KMS-11 (cell line): ENCODE measurements at regions not wholly inside any gene's neighbourhood (a gene's known extent, or its start where the extent isn't known, plus 50 kb on each side); places are given as distances from the start of the nearest gene placed in this dataset.

ENCODE experiments used
- H2AFZ ChIP-seq: fragments of 200-600 bp; sonication (generic); 2 replicates; pipeline ENCODE4 v1.6.1; 2016; ENCODE audit warnings: antibody characterized with exemption, mixed run types, low read depth
- H3K27ac ChIP-seq: fragments of 200-600 bp; sonication (generic); 2 replicates; pipeline ENCODE4 v1.6.1; 2016; ENCODE audit warnings: mild to moderate bottlenecking, mixed run types
- H3K27me3 ChIP-seq: fragments of 200-600 bp; sonication (generic); 2 replicates; pipeline ENCODE4 v1.6.1; 2017; ENCODE audit warnings: mild to moderate bottlenecking, low read depth, mixed run types, moderate library complexity; ENCODE audit not compliant: insufficient read depth
- H3K36me3 ChIP-seq: fragments of 200-600 bp; sonication (generic); 2 replicates; pipeline ENCODE4 v1.6.1; 2017; ENCODE audit warnings: mild to moderate bottlenecking, mixed run types; ENCODE audit not compliant: insufficient read depth
- H3K4me1 ChIP-seq: fragments of 200-600 bp; sonication (generic); 2 replicates; pipeline ENCODE4 v1.6.1; 2016; ENCODE audit warnings: mild to moderate bottlenecking, low read depth, mixed run types; ENCODE audit not compliant: poor library complexity, severe bottlenecking
- H3K4me2 ChIP-seq: fragments of 200-600 bp; sonication (generic); 2 replicates; pipeline ENCODE4 v1.7.0; 2016; ENCODE audit warnings: mild to moderate bottlenecking, mixed run types
- H3K4me3 ChIP-seq: fragments of 200-600 bp; sonication (generic); IDR thresholded peaks from 2 replicates; pipeline ENCODE4 v1.6.1; 2017; ENCODE audit warnings: low read depth, low read length, mixed read lengths; ENCODE audit not compliant: insufficient read depth
- H3K79me2 ChIP-seq: fragments of 200-600 bp; sonication (generic); 2 replicates; pipeline ENCODE4 v1.6.1; 2016; ENCODE audit warnings: low read depth, mixed run types; ENCODE audit not compliant: insufficient read depth
- H3K9ac ChIP-seq: fragments of 200-600 bp; sonication (generic); 2 replicates; pipeline ENCODE4 v1.6.1; 2016; ENCODE audit warnings: mild to moderate bottlenecking, mixed run types
- H4K20me1 ChIP-seq: fragments of 200-600 bp; sonication (generic); 2 replicates; pipeline ENCODE4 v1.6.1; 2016; ENCODE audit warnings: mild to moderate bottlenecking, mixed run types; ENCODE audit not compliant: insufficient read depth
- TF ChIP-seq, protein P1 (sequence below): fragments of 200-600 bp; sonication (generic); conservative IDR thresholded peaks from 2 replicates; pipeline ENCODE4 v1.6.1; 2017; ENCODE audit warnings: low read depth, mild to moderate bottlenecking, antibody characterized with exemption, low read length, moderate library complexity, mixed read lengths

DNA sequence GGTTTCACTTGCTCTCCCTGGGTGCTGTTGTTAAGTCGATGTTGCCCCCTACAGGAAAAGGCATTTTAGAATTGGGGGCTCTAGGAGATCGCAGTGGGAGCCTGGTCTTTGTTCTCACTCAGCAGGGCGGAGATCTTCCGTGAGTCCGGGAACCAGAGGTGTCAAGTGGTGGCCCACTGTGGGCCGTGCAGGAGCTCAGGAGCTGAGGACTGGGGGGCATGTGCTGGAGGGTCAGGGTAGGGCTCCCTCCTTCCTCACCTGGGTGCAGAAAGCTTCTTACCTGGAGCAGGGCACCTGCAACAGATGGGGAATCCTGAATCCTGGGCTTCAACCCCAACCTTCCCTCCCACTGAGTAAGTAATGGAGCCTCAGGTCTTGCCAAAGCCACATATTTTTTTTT is 392.7 kb downstream of the NPHP4 start:
- H3K27ac ChIP-seq, result no peak overlapping the region
- H3K36me3 ChIP-seq, result no peaks in the 10 kb centered on the region
- no peak overlapping the region for H3K9ac ChIP-seq
- H3K27me3 ChIP-seq, result peaks cover 18% of the 10 kb centered on the region; the same call in 1 of the 2 replicates
- H2AFZ ChIP-seq, result no peak overlapping the region
- H3K4me1 ChIP-seq, result no peaks in the 10 kb centered on the region
- H4K20me1 ChIP-seq, result no peaks in the 10 kb centered on the region
- no peak overlapping the region for H3K4me3 ChIP-seq
- no peaks in the 10 kb centered on the region for H3K79me2 ChIP-seq
- TF ChIP-seq, protein P1, sequence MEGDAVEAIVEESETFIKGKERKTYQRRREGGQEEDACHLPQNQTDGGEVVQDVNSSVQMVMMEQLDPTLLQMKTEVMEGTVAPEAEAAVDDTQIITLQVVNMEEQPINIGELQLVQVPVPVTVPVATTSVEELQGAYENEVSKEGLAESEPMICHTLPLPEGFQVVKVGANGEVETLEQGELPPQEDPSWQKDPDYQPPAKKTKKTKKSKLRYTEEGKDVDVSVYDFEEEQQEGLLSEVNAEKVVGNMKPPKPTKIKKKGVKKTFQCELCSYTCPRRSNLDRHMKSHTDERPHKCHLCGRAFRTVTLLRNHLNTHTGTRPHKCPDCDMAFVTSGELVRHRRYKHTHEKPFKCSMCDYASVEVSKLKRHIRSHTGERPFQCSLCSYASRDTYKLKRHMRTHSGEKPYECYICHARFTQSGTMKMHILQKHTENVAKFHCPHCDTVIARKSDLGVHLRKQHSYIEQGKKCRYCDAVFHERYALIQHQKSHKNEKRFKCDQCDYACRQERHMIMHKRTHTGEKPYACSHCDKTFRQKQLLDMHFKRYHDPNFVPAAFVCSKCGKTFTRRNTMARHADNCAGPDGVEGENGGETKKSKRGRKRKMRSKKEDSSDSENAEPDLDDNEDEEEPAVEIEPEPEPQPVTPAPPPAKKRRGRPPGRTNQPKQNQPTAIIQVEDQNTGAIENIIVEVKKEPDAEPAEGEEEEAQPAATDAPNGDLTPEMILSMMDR, result no peak
- no peak overlapping the region for H3K4me2 ChIP-seq

DNA sequence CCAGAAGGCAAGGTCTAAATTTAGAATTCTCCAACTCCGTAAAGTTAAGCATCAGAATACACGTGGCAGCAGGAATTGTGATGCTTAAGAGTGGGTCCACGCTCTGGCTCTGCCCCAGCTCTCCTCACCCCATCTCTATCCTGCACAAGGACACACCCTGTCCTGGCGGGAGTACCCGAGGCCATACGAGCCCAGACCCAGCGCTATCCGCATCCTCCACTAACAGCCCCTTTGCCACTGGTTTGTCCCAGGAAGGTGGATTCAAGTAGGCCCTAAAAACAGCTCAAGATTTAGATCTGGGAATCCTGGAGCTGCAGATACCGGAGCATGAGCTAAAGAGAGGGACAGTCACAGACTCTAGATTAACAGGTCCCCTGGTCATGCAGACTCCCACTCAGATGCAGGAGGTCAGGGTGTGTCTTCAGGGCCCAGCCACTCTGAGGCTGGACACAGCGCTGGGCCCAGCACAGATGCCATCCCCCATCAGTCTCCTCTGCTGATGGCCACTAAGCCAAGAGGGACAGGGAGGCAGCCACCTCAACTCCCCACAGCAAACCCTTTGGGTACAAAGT is 393.3 kb downstream of the NPHP4 start:
- Histone ChIP-seq H3K27ac (no peak overlapping the region), H4K20me1 (no peaks in the 10 kb centered on the region), H3K4me1 (no peaks in the 10 kb centered on the region), H3K27me3 (peaks cover 18% of the 10 kb centered on the region; the same call in 1 of the 2 replicates), H3K9ac (no peak overlapping the region), H2AFZ (no peak overlapping the region), H3K4me3 (no peak overlapping the region), H3K79me2 (no peaks in the 10 kb centered on the region), H3K36me3 (no peaks in the 10 kb centered on the region), H3K4me2 (no peak overlapping the region)
- TF ChIP-seq, protein P1, result peak; percentile 6; the same call in 1 of the 2 replicates

DNA sequence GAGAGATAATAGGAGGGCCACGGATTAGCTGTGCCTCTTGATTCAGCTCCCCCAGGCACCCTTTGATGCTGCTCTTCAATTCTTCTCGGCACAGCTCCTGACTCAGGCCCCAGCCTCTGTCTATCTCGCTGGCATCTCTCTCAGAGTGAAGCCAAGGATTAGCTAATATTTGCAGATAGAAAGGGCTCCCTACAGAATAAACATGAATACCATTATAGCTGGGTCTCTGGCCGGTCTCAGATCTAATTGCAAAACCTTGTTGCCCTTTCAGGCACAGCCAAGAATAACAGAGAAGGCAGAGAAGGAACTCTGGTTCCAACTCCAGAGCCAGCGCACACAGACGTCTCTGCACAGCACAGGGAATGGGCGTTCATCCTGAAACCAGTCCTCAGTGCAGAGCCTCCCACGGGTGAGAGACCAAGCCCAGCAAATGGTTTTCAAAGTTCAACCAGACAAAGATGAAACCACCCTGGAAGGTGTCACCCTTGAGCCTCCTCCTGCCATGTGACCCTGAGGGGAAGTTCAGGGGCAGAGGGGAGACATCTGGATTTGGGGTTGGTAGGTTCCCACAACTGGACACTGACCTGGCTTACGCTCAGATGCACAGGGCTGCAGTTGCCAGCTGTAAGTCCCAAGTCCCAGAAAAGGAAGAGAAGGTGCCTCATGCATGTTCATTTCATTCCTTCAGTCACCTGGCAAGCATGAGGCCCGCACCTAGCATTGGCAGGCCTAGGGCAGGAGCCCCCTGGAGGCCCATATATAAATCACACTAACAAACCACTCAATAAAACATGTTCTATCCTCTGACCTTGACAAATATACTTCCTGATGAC is 394.0 kb downstream of the NPHP4 start:
- no peaks in the 10 kb centered on the region for H3K4me1 ChIP-seq
- no peak overlapping the region for H3K4me3 ChIP-seq
- H4K20me1 ChIP-seq, result no peaks in the 10 kb centered on the region
- no peak overlapping the region for H3K9ac ChIP-seq
- no peaks in the 10 kb centered on the region for H3K36me3 ChIP-seq
- TF ChIP-seq, protein P1, result peak; percentile 31; the same call in 1 of the 2 replicates
- H3K27me3 ChIP-seq, result peaks cover 18% of the 10 kb centered on the region; the same call in 1 of the 2 replicates
- H3K27ac ChIP-seq, result no peak overlapping the region
- no peak overlapping the region for H3K4me2 ChIP-seq
- no peak overlapping the region for H2AFZ ChIP-seq
- H3K79me2 ChIP-seq, result no peaks in the 10 kb centered on the region

DNA sequence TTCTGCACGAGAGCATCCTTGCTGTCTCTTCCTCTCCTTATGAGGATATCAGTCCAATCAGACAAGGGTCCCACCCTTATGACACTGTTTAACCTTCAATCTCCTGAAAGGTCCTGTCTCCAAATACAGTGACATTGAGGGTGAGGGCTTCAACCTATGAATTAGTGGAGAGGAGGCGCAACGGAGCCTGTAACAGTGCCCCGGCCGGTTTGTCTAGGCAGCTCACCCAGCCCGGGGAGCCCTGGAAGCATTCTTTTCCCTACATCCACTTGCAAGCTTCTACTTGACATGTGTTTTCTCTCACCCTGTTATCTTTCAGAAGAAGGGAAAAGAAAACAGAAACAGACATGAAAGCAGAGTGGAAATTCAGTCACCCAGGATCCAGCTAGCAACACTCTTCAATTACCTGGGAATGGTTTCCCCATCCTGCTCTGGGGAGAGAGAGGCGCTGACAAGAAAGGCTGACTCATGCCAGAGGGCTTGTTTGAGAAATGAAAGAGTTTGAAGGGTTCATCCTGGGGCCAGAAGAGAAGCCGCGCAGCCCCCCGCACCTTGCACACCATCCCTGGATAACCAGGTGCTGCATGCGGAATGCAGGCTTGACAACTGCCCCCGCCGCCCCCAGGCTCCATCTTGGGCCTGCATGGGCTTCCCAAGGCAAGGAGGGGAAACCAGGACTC is 394.9 kb downstream of the NPHP4 start:
- no peak overlapping the region for H3K27ac ChIP-seq
- no peak overlapping the region for H3K4me2 ChIP-seq
- no peaks in the 10 kb centered on the region for H4K20me1 ChIP-seq
- no peak overlapping the region for H3K4me3 ChIP-seq
- H3K4me1 ChIP-seq, result no peaks in the 10 kb centered on the region
- H3K36me3 ChIP-seq, result no peaks in the 10 kb centered on the region
- peaks cover 18% of the 10 kb centered on the region; the same call in 1 of the 2 replicates for H3K27me3 ChIP-seq
- no peak overlapping the region for H2AFZ ChIP-seq
- H3K79me2 ChIP-seq, result no peaks in the 10 kb centered on the region
- TF ChIP-seq, protein P1, result no peak
- no peak overlapping the region for H3K9ac ChIP-seq
